Endothelial cell of umbilical vein (primary cell): ENCODE measurements at regions not wholly inside any gene's neighbourhood (a gene's known extent, or its start where the extent isn't known, plus 50 kb on each side); places are given as distances from the start of the nearest gene placed in this dataset.

Experiments used
- BruUV-seq: library from RNA; stranded (reverse); fragments of 400-500 nt; replicated peaks from 2 replicates; lab custom pipeline; 2021; lab: Mats Ljungman, UMichigan
- CTCF ChIA-PET: fragments of 300-600, 350-600 bp; sonication (Branson Sonifier 250); formaldehyde crosslinking; loops from one replicate; lab custom pipeline; 2021; ENCODE audit warnings: antibody characterized with exemption, inconsistent platforms; lab: Charles Lee
- POLR2A ChIA-PET: fragments of 300-600, 350-600 bp; sonication (Branson Sonifier 250); formaldehyde crosslinking; loops from one replicate; lab custom pipeline; 2021; ENCODE audit warnings: antibody characterized with exemption, inconsistent platforms; lab: Charles Lee
- DNase-seq: peaks from one replicate; pipeline ENCODE4 v3.0.0-alpha.2; 2011; ENCODE audit warnings: low read depth, low spot score
- FAIRE-seq: peaks from 2 replicates; lab custom pipeline; 2011; peaks lifted over from hg19 to GRCh38; lab: Jason Lieb, UNC
- H2AFZ ChIP-seq: 2 replicates; pipeline ENCODE4 v1.6.0; 2012; ENCODE audit warnings: low read depth, low read length, control low read depth, inconsistent platforms
- H3K27ac ChIP-seq: 2 replicates; pipeline ENCODE4 v1.5.1; 2011; ENCODE audit warnings: low read depth, mild to moderate bottlenecking, control low read depth, low read length, moderate library complexity; ENCODE audit not compliant: insufficient read depth
- H3K27me3 ChIP-seq, 2 experiments: 2 replicates each; pipeline versions ENCODE4 v1.6.0 to v1.6.1; 2011; ENCODE audit warnings: low read length in 2 of 2, mixed read lengths in 1 of 2; ENCODE audit not compliant: control insufficient read depth in 2 of 2, insufficient read depth in 2 of 2
- H3K36me3 ChIP-seq, 2 experiments: 2 replicates in 1 of 2; 3 replicates in 1 of 2; pipeline ENCODE4 v1.5.1; 2011; ENCODE audit warnings: low read length in 2 of 2, mild to moderate bottlenecking in 1 of 2, moderate library complexity in 1 of 2; ENCODE audit not compliant: control insufficient read depth in 2 of 2, insufficient read depth in 2 of 2; ENCODE audit errors: extremely low read depth in 1 of 2
- H3K4me1 ChIP-seq: 3 replicates; pipeline ENCODE4 v1.5.1; 2011; ENCODE audit warnings: mild to moderate bottlenecking, low read length; ENCODE audit not compliant: control insufficient read depth, insufficient read depth; ENCODE audit errors: extremely low read depth
- H3K4me2 ChIP-seq: 2 replicates; pipeline ENCODE4 v1.6.1; 2011; ENCODE audit warnings: low read length, control low read depth, mixed read lengths; ENCODE audit not compliant: insufficient read depth
- H3K4me3 ChIP-seq, 3 experiments: fragments of 200-600 bp in 1 of 3; sonication (generic), shearing (Covaris generic) in 1 of 3; replicated peaks in 1 of 3; 2 replicates each; pipeline ENCODE4 v1.5.1; 2011 to 2016; ENCODE audit warnings: control low read depth in 3 of 3, low read length in 3 of 3, mild to moderate bottlenecking in 2 of 3, inconsistent platforms in 1 of 3, low read depth in 1 of 3, moderate library complexity in 1 of 3; ENCODE audit not compliant: insufficient read depth in 1 of 3
- H3K79me2 ChIP-seq: 2 replicates; pipeline ENCODE4 v1.6.0; 2012; ENCODE audit warnings: low read length, inconsistent platforms; ENCODE audit not compliant: control insufficient read depth, insufficient read depth
- H3K9ac ChIP-seq: replicated peaks from 2 replicates; pipeline ENCODE3; 2011; ENCODE audit warnings: low read length, control low read depth; ENCODE audit not compliant: insufficient read depth; ENCODE audit errors: extremely low read depth
- H3K9me1 ChIP-seq: replicated peaks from 3 replicates; pipeline ENCODE4 v1.6.0; 2011; ENCODE audit warnings: mild to moderate bottlenecking, low read length; ENCODE audit not compliant: control insufficient read depth, insufficient read depth; ENCODE audit errors: extremely low read depth
- H3K9me3 ChIP-seq: replicated peaks from 2 replicates; pipeline ENCODE4 v1.5.1; 2012; ENCODE audit warnings: low read length, inconsistent platforms; ENCODE audit not compliant: control insufficient read depth, insufficient read depth
- H4K20me1 ChIP-seq: replicated peaks from 2 replicates; pipeline ENCODE3; 2011; ENCODE audit warnings: mild to moderate bottlenecking, low read length; ENCODE audit not compliant: control insufficient read depth, insufficient read depth; ENCODE audit errors: extremely low read depth
- CTCF ChIP-seq, 2 donors: IDR thresholded peaks; 1 replicate in 1 of 2; 2 replicates in 1 of 2; pipeline ENCODE4 v1.5.1; 2011; ENCODE audit warnings: low read length in 2 of 2, mild to moderate bottlenecking in 2 of 2, moderate library complexity in 2 of 2, control low read depth in 1 of 2, inconsistent platforms in 1 of 2, low read depth in 1 of 2; ENCODE audit not compliant: insufficient read depth in 1 of 2; ENCODE audit errors: extremely low read depth in 1 of 2
- EZH2 ChIP-seq: IDR thresholded peaks from 2 replicates; pipeline ENCODE4 v1.6.1; 2012; ENCODE audit warnings: borderline replicate concordance, low read depth, mild to moderate bottlenecking, moderate library complexity, low read length, inconsistent platforms; ENCODE audit not compliant: severe bottlenecking
- FOS ChIP-seq: IDR thresholded peaks from 2 replicates; pipeline ENCODE4 v1.6.1; 2011; ENCODE audit warnings: mild to moderate bottlenecking, low read length, moderate library complexity, borderline replicate concordance; ENCODE audit not compliant: insufficient read depth
- GATA2 ChIP-seq: IDR thresholded peaks from 2 replicates; pipeline ENCODE4 v1.7.0; 2011; ENCODE audit warnings: low read depth, mild to moderate bottlenecking, moderate library complexity, mixed read lengths, low read length; ENCODE audit not compliant: insufficient read length, insufficient read depth
- JUN ChIP-seq: IDR thresholded peaks from 2 replicates; pipeline ENCODE4 v1.6.1; 2011; ENCODE audit warnings: borderline replicate concordance, low read depth; ENCODE audit not compliant: insufficient read length, insufficient read depth
- MAX ChIP-seq: IDR thresholded peaks from 2 replicates; pipeline ENCODE4 v1.6.1; 2011; ENCODE audit not compliant: insufficient read depth, insufficient read length
- MYC ChIP-seq: IDR thresholded peaks from one replicate; pipeline ENCODE4 v1.6.1; 2011; ENCODE audit warnings: mild to moderate bottlenecking, low read depth, low read length
- POLR2A ChIP-seq: IDR thresholded peaks from 2 replicates; pipeline ENCODE4 v1.6.1; 2012; ENCODE audit warnings: low read depth, mild to moderate bottlenecking, control low read depth, low read length
- POLR2AphosphoS5 ChIP-seq: IDR thresholded peaks from 2 replicates; pipeline ENCODE4 v1.6.1; 2012; ENCODE audit warnings: low read depth, mild to moderate bottlenecking, control low read depth, low read length, moderate library complexity; ENCODE audit not compliant: insufficient read depth
- dilution Hi-C: fragments of 300-500 bp; cut with MboI; formaldehyde crosslinking; loops from one replicate; pipeline ENCODE4 v1.15.0; 2019; ENCODE audit warnings: low sequenced_read_pairs; ENCODE audit not compliant: extremely low pct_ligation_motif_present
- intact Hi-C: fragments of 100-400 bp; cut with micrococcal nuclease; formaldehyde crosslinking; loops from one replicate; pipeline ENCODE4 v1.10.0; 2022

GRCh38 chr5:120140501-120140900, 323.6 kb upstream of the PRR16 start:
- intact Hi-C loops: no loop called here
- no peaks in the 10 kb centered on the region for H3K9me1 ChIP-seq
- no peak overlapping the region for H3K9ac ChIP-seq
- H3K4me2 ChIP-seq: no peak overlapping the region
- H3K4me1 ChIP-seq: no peaks in the 10 kb centered on the region
- no peaks in the 10 kb centered on the region for H3K9me3 ChIP-seq
- FAIRE-seq (no peak), DNase-seq (no peak)
- no peaks in the 10 kb centered on the region for H4K20me1 ChIP-seq
- ChIA-PET POLR2A (no interaction called here), CTCF (no interaction called here)
- no peak overlapping the region for H3K4me3 ChIP-seq
- H3K27me3 ChIP-seq: no peaks in the 10 kb centered on the region
- dilution Hi-C loops: no loop called here
- no peak for TF ChIP-seq JUN
- TF ChIP-seq MAX: no peak
- TF ChIP-seq EZH2: no peak
- TF ChIP-seq MYC: no peak
- no peak for TF ChIP-seq POLR2AphosphoS5
- TF ChIP-seq GATA2: no peak
- TF ChIP-seq FOS: no peak
- no peak for TF ChIP-seq POLR2A
- no peak for TF ChIP-seq CTCF (IDR thresholded peaks at IDR 0.05; ENCODE audit: extremely low read depth in 1 of 2, insufficient read depth in 1 of 2, low read depth in 1 of 2, low read length in 2 of 2)
- no TSS peak for BruUV-seq
- H2AFZ ChIP-seq: peak overlapping the region; percentile 64
- no peaks in the 10 kb centered on the region for H3K79me2 ChIP-seq
- H3K27ac ChIP-seq: no peak overlapping the region
- no peaks in the 10 kb centered on the region for H3K36me3 ChIP-seq
